Caco-2 (cell line): ENCODE measurements at regions not wholly inside any gene's neighbourhood (a gene's known extent, or its start where the extent isn't known, plus 50 kb on each side); places are given as distances from the start of the nearest gene placed in this dataset.

ENCODE experiments used
- BruUV-seq: library from RNA; stranded (reverse); fragments of 400-500 nt; replicated peaks from 2 replicates; lab custom pipeline; 2021; lab: Mats Ljungman, UMichigan
- CTCF ChIA-PET: fragments of 300-600 bp; sonication (Branson Sonifier 250); formaldehyde crosslinking; loops from one replicate; lab custom pipeline; 2022; ENCODE audit warnings: antibody characterized with exemption; lab: Charles Lee
- POLR2A ChIA-PET: fragments of 300-600 bp; sonication (Branson Sonifier 250); formaldehyde crosslinking; loops from one replicate; lab custom pipeline; 2022; ENCODE audit warnings: antibody characterized with exemption; lab: Charles Lee
- DNase-seq, 2 experiments: peaks; one replicate each; pipeline versions ENCODE4 v3.0.0 to v3.0.0-alpha.2; 2020 to 2022
- H3K27me3 ChIP-seq: replicated peaks from 2 replicates; pipeline ENCODE4 v1.6.0; 2011; ENCODE audit warnings: low read length; ENCODE audit not compliant: control insufficient read depth, insufficient read depth
- H3K36me3 ChIP-seq: 2 replicates; pipeline ENCODE4 v1.5.1; 2011; ENCODE audit warnings: low read length; ENCODE audit not compliant: control insufficient read depth, insufficient read depth
- H3K4me1 ChIP-seq: fragments of 250-450 bp; sonication (Bioruptor Pico); 2 replicates; pipeline ENCODE4 v1.5.1; 2020; ENCODE audit warnings: mild to moderate bottlenecking
- H3K4me3 ChIP-seq: 2 replicates; pipeline ENCODE4 v1.5.1; 2011; ENCODE audit warnings: low read depth, mild to moderate bottlenecking, control low read depth, low read length
- H3K9me3 ChIP-seq: fragments of 250-450 bp; sonication (Bioruptor Pico); 2 replicates; pipeline ENCODE4 v1.5.1; 2020; ENCODE audit warnings: mild to moderate bottlenecking, moderate library complexity
- H3K27ac Mint-ChIP-seq: one replicate; pipeline ENCODE4 v1.8.0; 2022; ENCODE audit warnings: mixed read lengths; ENCODE audit not compliant: unreplicated experiment
- H3K27me3 Mint-ChIP-seq: one replicate; pipeline ENCODE4 v1.8.0; 2022; ENCODE audit warnings: mixed read lengths; ENCODE audit not compliant: insufficient read depth, unreplicated experiment
- H3K36me3 Mint-ChIP-seq: one replicate; pipeline ENCODE4 v1.8.0; 2022; ENCODE audit warnings: mild to moderate bottlenecking, mixed read lengths; ENCODE audit not compliant: insufficient read depth, unreplicated experiment
- H3K4me1 Mint-ChIP-seq: one replicate; pipeline ENCODE4 v1.8.0; 2022; ENCODE audit warnings: low read depth, mixed read lengths; ENCODE audit not compliant: unreplicated experiment
- H3K4me3 Mint-ChIP-seq: one replicate; pipeline ENCODE4 v1.8.0; 2022; ENCODE audit warnings: mild to moderate bottlenecking, moderate library complexity, mixed read lengths; ENCODE audit not compliant: unreplicated experiment
- H3K9me3 Mint-ChIP-seq: one replicate; pipeline ENCODE4 v1.8.0; 2022; ENCODE audit warnings: mixed read lengths; ENCODE audit not compliant: unreplicated experiment
- intact Hi-C: fragments of 100-400 bp; cut with micrococcal nuclease; formaldehyde crosslinking; loops from one replicate; pipeline ENCODE4 v1.10.0; 2022; ENCODE audit not compliant: unreplicated experiment
- TF ChIP-seq, protein P1 (sequence below), 2 experiments: fragments of 200-600 bp in 1 of 2; IDR thresholded peaks; 1 replicate in 1 of 2; 2 replicates in 1 of 2; pipeline versions ENCODE4 v1.5.1 to v1.8.0; 2011 to 2022; ENCODE audit warnings: antibody characterized with exemption in 1 of 2, control low read depth in 1 of 2, inconsistent platforms in 1 of 2, low read depth in 1 of 2, low read length in 1 of 2, mild to moderate bottlenecking in 1 of 2, moderate library complexity in 1 of 2; ENCODE audit not compliant: insufficient read depth in 1 of 2, severe bottlenecking in 1 of 2, unreplicated experiment in 1 of 2

DNA sequence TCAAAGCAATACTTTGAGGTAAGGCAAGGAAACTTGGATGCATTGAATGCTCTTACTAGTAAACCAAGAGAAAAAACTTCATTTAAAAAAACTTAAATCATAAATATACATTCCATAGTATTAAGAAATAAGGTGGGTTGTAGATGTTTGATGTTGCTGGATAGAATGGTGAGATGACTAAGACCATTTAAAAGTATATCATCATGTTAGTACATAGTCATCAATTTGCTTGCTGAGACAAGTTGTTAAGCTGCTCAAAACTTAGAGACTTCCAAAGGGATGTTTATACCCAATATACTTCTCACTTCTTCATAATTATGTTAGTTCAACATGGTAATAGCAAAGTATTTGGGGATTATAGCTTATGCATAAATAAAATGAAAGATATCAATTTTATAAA is 675.5 kb upstream of the MGAT4C start:
- no peaks in the 10 kb centered on the region for H3K27me3 ChIP-seq
- no peaks in the 10 kb centered on the region for H3K27me3 Mint-ChIP-seq
- H3K36me3 ChIP-seq = no peaks in the 10 kb centered on the region
- POLR2A ChIA-PET = no interaction called here
- H3K4me3 Mint-ChIP-seq = no peak overlapping the region
- H3K27ac Mint-ChIP-seq = no peak overlapping the region
- no peak for DNase-seq
- intact Hi-C loops = no loop called here
- CTCF ChIA-PET = no interaction called here
- H3K9me3 Mint-ChIP-seq = no peaks in the 10 kb centered on the region
- no peaks in the 10 kb centered on the region for H3K9me3 ChIP-seq
- BruUV-seq = no TSS peak
- H3K4me3 ChIP-seq = no peak overlapping the region
- no peaks in the 10 kb centered on the region for H3K4me1 Mint-ChIP-seq
- H3K4me1 ChIP-seq = no peaks in the 10 kb centered on the region
- TF ChIP-seq, protein P1, sequence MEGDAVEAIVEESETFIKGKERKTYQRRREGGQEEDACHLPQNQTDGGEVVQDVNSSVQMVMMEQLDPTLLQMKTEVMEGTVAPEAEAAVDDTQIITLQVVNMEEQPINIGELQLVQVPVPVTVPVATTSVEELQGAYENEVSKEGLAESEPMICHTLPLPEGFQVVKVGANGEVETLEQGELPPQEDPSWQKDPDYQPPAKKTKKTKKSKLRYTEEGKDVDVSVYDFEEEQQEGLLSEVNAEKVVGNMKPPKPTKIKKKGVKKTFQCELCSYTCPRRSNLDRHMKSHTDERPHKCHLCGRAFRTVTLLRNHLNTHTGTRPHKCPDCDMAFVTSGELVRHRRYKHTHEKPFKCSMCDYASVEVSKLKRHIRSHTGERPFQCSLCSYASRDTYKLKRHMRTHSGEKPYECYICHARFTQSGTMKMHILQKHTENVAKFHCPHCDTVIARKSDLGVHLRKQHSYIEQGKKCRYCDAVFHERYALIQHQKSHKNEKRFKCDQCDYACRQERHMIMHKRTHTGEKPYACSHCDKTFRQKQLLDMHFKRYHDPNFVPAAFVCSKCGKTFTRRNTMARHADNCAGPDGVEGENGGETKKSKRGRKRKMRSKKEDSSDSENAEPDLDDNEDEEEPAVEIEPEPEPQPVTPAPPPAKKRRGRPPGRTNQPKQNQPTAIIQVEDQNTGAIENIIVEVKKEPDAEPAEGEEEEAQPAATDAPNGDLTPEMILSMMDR (IDR thresholded peaks at IDR 0.05; ENCODE audit: insufficient read depth in 1 of 2, low read depth in 1 of 2, low read length in 1 of 2, severe bottlenecking in 1 of 2, unreplicated experiment in 1 of 2) = no peak
- H3K36me3 Mint-ChIP-seq = no peaks in the 10 kb centered on the region

GRCh38 chr12:86929962-86930361 is 673.8 kb upstream of the MGAT4C start:
- TF ChIP-seq, protein P1 (IDR thresholded peaks at IDR 0.05; ENCODE audit: insufficient read depth in 1 of 2, low read depth in 1 of 2, low read length in 1 of 2, severe bottlenecking in 1 of 2, unreplicated experiment in 1 of 2) = no peak
- ChIA-PET CTCF (no interaction called here), POLR2A (no interaction called here)
- Histone ChIP-seq H3K36me3 (no peaks in the 10 kb centered on the region), H3K4me1 (no peaks in the 10 kb centered on the region), H3K27me3 (no peaks in the 10 kb centered on the region), H3K9me3 (no peaks in the 10 kb centered on the region), H3K4me3 (no peak overlapping the region)
- no TSS peak for BruUV-seq
- no peak for DNase-seq
- Mint-ChIP-seq H3K4me1 (no peaks in the 10 kb centered on the region), H3K36me3 (no peaks in the 10 kb centered on the region), H3K27ac (no peak overlapping the region), H3K27me3 (peaks cover 2% of the 10 kb centered on the region), H3K4me3 (no peak overlapping the region), H3K9me3 (no peaks in the 10 kb centered on the region)
- intact Hi-C loops = no loop called here

DNA sequence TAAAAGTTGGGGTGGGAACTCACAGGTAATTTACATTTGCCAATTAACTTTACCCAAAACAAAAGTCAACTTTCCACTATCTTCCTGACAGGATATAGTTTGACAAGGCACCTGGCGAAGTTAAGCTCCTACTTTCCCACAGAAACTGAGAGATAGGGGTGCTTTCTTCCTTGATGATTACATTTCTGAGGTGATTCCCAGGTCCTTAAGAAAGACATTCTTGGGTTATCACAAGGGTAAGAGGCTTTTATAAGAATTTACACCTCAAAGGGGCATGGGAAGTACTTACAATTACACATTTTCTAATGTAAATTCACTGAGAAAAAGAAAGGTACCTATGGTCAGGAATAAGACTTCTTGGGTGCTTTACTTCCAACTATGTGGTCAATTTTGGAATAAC is 660.9 kb upstream of the MGAT4C start:
- Histone ChIP-seq H3K27me3 (no peaks in the 10 kb centered on the region), H3K36me3 (no peaks in the 10 kb centered on the region), H3K9me3 (no peaks in the 10 kb centered on the region), H3K4me1 (no peaks in the 10 kb centered on the region), H3K4me3 (no peak overlapping the region)
- POLR2A ChIA-PET = interaction anchor here (0.6 kb wide), 1 partner anchor 1789 kb away, joined by 3 read pairs; no protein-coding TSS in a partner anchor
- no peaks in the 10 kb centered on the region for H3K4me1 Mint-ChIP-seq
- no peaks in the 10 kb centered on the region for H3K36me3 Mint-ChIP-seq
- H3K27me3 Mint-ChIP-seq = no peaks in the 10 kb centered on the region
- TF ChIP-seq, protein P1 (IDR thresholded peaks at IDR 0.05; ENCODE audit: insufficient read depth in 1 of 2, low read depth in 1 of 2, low read length in 1 of 2, severe bottlenecking in 1 of 2, unreplicated experiment in 1 of 2) = no peak
- CTCF ChIA-PET = no interaction called here
- H3K4me3 Mint-ChIP-seq = no peak overlapping the region
- H3K27ac Mint-ChIP-seq = no peak overlapping the region
- intact Hi-C loops = no loop called here
- BruUV-seq = no TSS peak
- no peak for DNase-seq
- no peaks in the 10 kb centered on the region for H3K9me3 Mint-ChIP-seq
